Astrocyte of the spinal cord (primary cell): ENCODE measurements at regions not wholly inside any gene's neighbourhood (a gene's known extent, or its start where the extent isn't known, plus 50 kb on each side); places are given as distances from the start of the nearest gene placed in this dataset.
"Not testable (repeated sequence)": the region's sequence is repeated elsewhere in the genome, so short reads cannot be mapped to it uniquely, and the experiment has no call there.

Experiments used
- DNase-seq: peaks from one replicate; pipeline ENCODE4 v3.0.0; 2011; ENCODE audit warnings: low read depth, low spot score
- H3K4me3 ChIP-seq: 2 replicates; pipeline ENCODE4 v1.5.1; 2011; ENCODE audit warnings: low read depth, mild to moderate bottlenecking, low read length, moderate library complexity
- CTCF ChIP-seq: IDR thresholded peaks from 2 replicates; pipeline ENCODE4 v1.5.1; 2012; ENCODE audit warnings: low read depth, mild to moderate bottlenecking, low read length, inconsistent platforms
- in situ Hi-C: cut with HindIII; loops from 2 replicates; pipeline ENCODE4 v1.10.0; 2017; ENCODE audit warnings: low sequenced_read_pairs

GRCh38 chr7:47180516-47180826, 401.4 kb downstream of the TNS3 start:
- DNase-seq, result no peak
- in situ Hi-C loops, result no loop called here
- TF ChIP-seq CTCF, result no peak

GRCh38 chr7:47179812-47180515, 401.9 kb downstream of the TNS3 start:
- peak; percentile 72 for DNase-seq
- peak; percentile 87 for TF ChIP-seq CTCF
- no peak overlapping the region for H3K4me3 ChIP-seq
- in situ Hi-C loops, result no loop called here

More at GRCh38 chr7:47180516-47180826, 401.4 kb downstream of the TNS3 start:
- H3K4me3 ChIP-seq, result no peak overlapping the region

- DNase-seq, in situ Hi-C loops, H3K4me3 ChIP-seq: not testable (repeated sequence)
Measured at GRCh38 chr7:47172602-47173539, 409.0 kb downstream of the TNS3 start.

- in situ Hi-C loops, result no loop called here
- no peak for DNase-seq
- no peak overlapping the region for H3K4me3 ChIP-seq
- TF ChIP-seq CTCF, result peak; percentile 39
Measured at GRCh38 chr7:47170516-47170915, 411.4 kb downstream of the TNS3 start.

GRCh38 chr7:47154791-47155190, 427.1 kb downstream of the TNS3 start:
- TF ChIP-seq CTCF, result no peak
- in situ Hi-C loops, result no loop called here
- DNase-seq, result no peak
- no peak overlapping the region for H3K4me3 ChIP-seq

- TF ChIP-seq CTCF, result no peak
- in situ Hi-C loops, result no loop called here
- H3K4me3 ChIP-seq, result no peak overlapping the region
- DNase-seq, result no peak
Measured at GRCh38 chr7:47153576-47153975, 428.3 kb downstream of the TNS3 start.

GRCh38 chr7:47153058-47153457, 428.9 kb downstream of the TNS3 start:
- in situ Hi-C loops, result no loop called here
- H3K4me3 ChIP-seq, result no peak overlapping the region
- TF ChIP-seq CTCF, result no peak
- peak; percentile 86 for DNase-seq
